ENCODE measurements at regions not wholly inside any gene's neighbourhood (a gene's known extent, or its start where the extent isn't known, plus 50 kb on each side); places are given as distances from the start of the nearest gene placed in this dataset.

DNA sequence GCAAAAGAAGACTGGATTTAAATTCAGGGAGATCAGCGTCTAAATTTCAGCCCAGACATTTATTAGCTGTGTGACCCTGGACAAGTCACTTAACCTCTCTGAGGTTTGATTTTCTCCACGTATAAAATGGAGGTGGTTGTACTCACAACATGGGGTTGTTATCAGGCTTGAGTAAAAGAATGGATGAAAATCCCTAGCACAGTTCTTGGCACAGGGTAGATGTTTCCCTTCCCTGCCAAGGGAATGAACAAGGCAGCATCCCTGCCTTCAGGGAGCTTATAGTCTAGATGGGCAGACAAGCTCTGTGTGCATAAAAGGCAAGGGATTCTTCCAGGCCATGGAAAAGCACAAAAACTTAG, 50.2 kb upstream of the MRPS22 start (continued):
- TF ChIP-seq SIX5 (IDR thresholded peaks at IDR 0.05; ENCODE audit: low read depth, low read length, severe bottlenecking) (no peak), RBBP5 (conservative IDR thresholded peaks at IDR 0.05) (no peak)

Data from GM12878 (cell line).